Osteoblast (primary cell): ENCODE measurements at regions not wholly inside any gene's neighbourhood (a gene's known extent, or its start where the extent isn't known, plus 50 kb on each side); places are given as distances from the start of the nearest gene placed in this dataset.

Source experiments
- DNase-seq: peaks from one replicate; pipeline ENCODE4 v3.0.0; 2011; ENCODE audit warnings: low spot score, mixed read lengths; ENCODE audit not compliant: insufficient read length; ENCODE audit errors: missing footprints
- H2AFZ ChIP-seq: 2 replicates; pipeline ENCODE4 v1.6.0; 2011; ENCODE audit warnings: mild to moderate bottlenecking, low read length
- H3K27ac ChIP-seq: 2 replicates; pipeline ENCODE4 v1.5.1; 2011; ENCODE audit warnings: mild to moderate bottlenecking, low read depth, low read length, moderate library complexity
- H3K27me3 ChIP-seq: 2 replicates; pipeline ENCODE4 v1.6.0; 2012; ENCODE audit warnings: mild to moderate bottlenecking, control low read depth, inconsistent platforms, low read length, moderate library complexity; ENCODE audit not compliant: insufficient read depth
- H3K36me3 ChIP-seq: 2 replicates; pipeline ENCODE4 v1.5.1; 2011; ENCODE audit warnings: mild to moderate bottlenecking, low read length, control low read depth, moderate library complexity; ENCODE audit not compliant: insufficient read depth
- H3K4me1 ChIP-seq: 2 replicates; pipeline ENCODE4 v1.5.1; 2011; ENCODE audit warnings: mild to moderate bottlenecking, low read length, control low read depth, moderate library complexity; ENCODE audit not compliant: insufficient read depth
- H3K4me2 ChIP-seq: 2 replicates; pipeline ENCODE4 v1.6.0; 2011; ENCODE audit warnings: mild to moderate bottlenecking, low read length; ENCODE audit not compliant: insufficient read depth
- H3K4me3 ChIP-seq: fragments of 200-600 bp; sonication (generic); 3 replicates; pipeline ENCODE4 v1.5.1; 2012; ENCODE audit warnings: mild to moderate bottlenecking, low read length, inconsistent platforms; ENCODE audit not compliant: insufficient read depth
- H3K79me2 ChIP-seq: 2 replicates; pipeline ENCODE4 v1.6.0; 2012; ENCODE audit warnings: mild to moderate bottlenecking, low read length, control low read depth, inconsistent platforms; ENCODE audit not compliant: insufficient read depth
- H3K9me3 ChIP-seq: 2 replicates; pipeline ENCODE4 v1.5.1; 2011; ENCODE audit warnings: low read depth, low read length, control low read depth
- H4K20me1 ChIP-seq: 2 replicates; pipeline ENCODE4 v1.6.0; 2012; ENCODE audit warnings: mild to moderate bottlenecking, low read length, control low read depth; ENCODE audit not compliant: insufficient read depth
- TF ChIP-seq, protein P1 (sequence below): IDR thresholded peaks from 2 replicates; pipeline ENCODE4 v1.5.1; 2011; ENCODE audit warnings: mild to moderate bottlenecking, low read depth, low read length, moderate library complexity; ENCODE audit errors: extremely low read depth

DNA sequence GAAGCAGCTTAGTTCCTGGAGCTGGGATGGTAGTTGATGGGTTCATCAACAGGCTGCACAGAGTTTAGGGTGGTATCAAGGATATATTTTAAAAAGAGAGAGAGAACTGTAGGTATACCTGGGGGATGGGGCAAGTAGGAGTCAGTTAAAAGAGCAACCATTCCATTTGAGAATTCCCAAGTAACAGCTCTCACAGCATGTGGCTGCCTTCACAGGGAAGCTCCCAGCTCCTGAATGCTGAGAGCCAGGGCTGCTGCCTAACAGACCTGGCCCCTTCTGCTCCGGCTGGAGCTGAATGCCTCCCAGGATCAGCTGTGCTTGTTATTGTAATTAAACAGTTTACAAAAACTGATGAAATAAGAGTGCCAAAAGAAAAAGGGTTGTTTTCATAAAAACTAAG lies 58.8 kb upstream of the GPR26 start:
- no peaks in the 10 kb centered on the region for H3K4me1 ChIP-seq
- H3K27me3 ChIP-seq, result no peaks in the 10 kb centered on the region
- TF ChIP-seq, protein P1, sequence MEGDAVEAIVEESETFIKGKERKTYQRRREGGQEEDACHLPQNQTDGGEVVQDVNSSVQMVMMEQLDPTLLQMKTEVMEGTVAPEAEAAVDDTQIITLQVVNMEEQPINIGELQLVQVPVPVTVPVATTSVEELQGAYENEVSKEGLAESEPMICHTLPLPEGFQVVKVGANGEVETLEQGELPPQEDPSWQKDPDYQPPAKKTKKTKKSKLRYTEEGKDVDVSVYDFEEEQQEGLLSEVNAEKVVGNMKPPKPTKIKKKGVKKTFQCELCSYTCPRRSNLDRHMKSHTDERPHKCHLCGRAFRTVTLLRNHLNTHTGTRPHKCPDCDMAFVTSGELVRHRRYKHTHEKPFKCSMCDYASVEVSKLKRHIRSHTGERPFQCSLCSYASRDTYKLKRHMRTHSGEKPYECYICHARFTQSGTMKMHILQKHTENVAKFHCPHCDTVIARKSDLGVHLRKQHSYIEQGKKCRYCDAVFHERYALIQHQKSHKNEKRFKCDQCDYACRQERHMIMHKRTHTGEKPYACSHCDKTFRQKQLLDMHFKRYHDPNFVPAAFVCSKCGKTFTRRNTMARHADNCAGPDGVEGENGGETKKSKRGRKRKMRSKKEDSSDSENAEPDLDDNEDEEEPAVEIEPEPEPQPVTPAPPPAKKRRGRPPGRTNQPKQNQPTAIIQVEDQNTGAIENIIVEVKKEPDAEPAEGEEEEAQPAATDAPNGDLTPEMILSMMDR, result no peak
- H4K20me1 ChIP-seq, result no peaks in the 10 kb centered on the region
- no peak overlapping the region for H3K4me2 ChIP-seq
- H3K4me3 ChIP-seq, result no peak overlapping the region
- H3K79me2 ChIP-seq, result no peaks in the 10 kb centered on the region
- no peak for DNase-seq
- no peak overlapping the region for H2AFZ ChIP-seq
- H3K36me3 ChIP-seq, result no peaks in the 10 kb centered on the region
- H3K27ac ChIP-seq, result no peak overlapping the region
- no peaks in the 10 kb centered on the region for H3K9me3 ChIP-seq

DNA sequence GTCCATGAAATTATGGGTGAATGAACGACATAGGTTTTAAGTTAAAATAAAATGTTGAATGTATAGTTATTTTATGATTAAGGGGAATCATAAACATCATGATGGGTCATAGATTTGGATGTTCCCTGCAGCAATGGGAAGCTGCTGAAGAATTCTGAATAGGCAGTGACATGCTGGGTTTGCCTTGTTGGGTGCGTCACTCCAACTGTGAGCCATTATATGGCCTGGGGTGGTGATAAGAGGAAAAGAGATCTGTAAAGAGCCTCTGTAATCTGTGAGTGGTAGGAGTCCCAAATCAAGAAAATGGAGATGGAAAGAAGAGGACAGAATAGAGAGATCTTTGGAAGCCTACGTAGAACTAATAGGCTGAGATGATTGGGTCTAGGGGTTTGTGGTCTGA lies 58.1 kb upstream of the GPR26 start:
- H4K20me1 ChIP-seq, result no peaks in the 10 kb centered on the region
- H3K4me1 ChIP-seq, result no peaks in the 10 kb centered on the region
- no peaks in the 10 kb centered on the region for H3K36me3 ChIP-seq
- DNase-seq, result no peak
- no peak overlapping the region for H3K4me3 ChIP-seq
- TF ChIP-seq, protein P1, result no peak
- no peak overlapping the region for H2AFZ ChIP-seq
- no peaks in the 10 kb centered on the region for H3K79me2 ChIP-seq
- no peak overlapping the region for H3K4me2 ChIP-seq
- no peaks in the 10 kb centered on the region for H3K27me3 ChIP-seq
- no peaks in the 10 kb centered on the region for H3K9me3 ChIP-seq
- no peak overlapping the region for H3K27ac ChIP-seq

DNA sequence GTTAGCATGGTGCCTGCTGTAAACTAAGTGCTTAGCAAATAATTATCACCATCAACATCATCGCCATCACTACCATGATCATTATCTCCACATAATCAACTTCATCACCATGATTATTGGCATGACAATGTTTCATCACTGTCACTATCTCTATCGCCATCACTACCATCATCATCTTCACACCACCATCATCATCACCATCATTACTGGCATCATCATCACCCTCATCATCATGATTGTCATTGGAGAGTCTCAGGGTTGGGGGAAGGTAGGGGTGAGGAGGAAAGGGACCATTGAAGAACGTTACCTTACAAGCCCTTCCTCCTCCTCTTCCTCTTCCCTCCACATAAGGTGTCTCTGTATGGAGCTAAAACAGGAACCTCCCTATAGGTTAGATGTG lies 54.9 kb upstream of the GPR26 start:
- Histone ChIP-seq H3K4me1 (no peaks in the 10 kb centered on the region), H3K9me3 (no peaks in the 10 kb centered on the region), H3K4me2 (no peak overlapping the region), H3K79me2 (no peaks in the 10 kb centered on the region), H3K4me3 (no peak overlapping the region), H4K20me1 (no peaks in the 10 kb centered on the region), H3K27me3 (no peaks in the 10 kb centered on the region), H2AFZ (no peak overlapping the region), H3K36me3 (no peaks in the 10 kb centered on the region), H3K27ac (no peak overlapping the region)
- DNase-seq, result no peak
- TF ChIP-seq, protein P1, result no peak

DNA sequence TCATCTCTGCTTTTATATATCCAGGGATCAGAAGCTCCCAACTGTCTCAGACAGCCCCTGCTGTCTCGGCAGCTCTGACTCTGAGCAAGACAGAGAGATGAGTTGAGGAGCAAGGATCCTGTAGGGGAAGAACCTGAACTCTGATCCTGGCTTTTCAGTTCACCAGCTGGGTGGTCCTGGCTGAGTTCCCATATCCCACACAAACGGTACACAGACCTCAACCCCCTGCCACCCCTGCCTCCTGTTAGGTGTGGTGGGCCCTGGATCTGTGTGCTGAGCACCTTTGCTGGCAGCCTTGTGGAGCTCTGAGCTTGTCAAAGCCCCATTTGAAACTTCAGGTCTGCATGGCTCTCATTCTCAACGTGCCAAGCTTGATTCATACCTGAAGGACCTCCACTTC lies 54.3 kb upstream of the GPR26 start:
- H4K20me1 ChIP-seq, result no peaks in the 10 kb centered on the region
- no peak overlapping the region for H2AFZ ChIP-seq
- no peak for DNase-seq
- no peak overlapping the region for H3K4me2 ChIP-seq
- no peaks in the 10 kb centered on the region for H3K79me2 ChIP-seq
- TF ChIP-seq, protein P1, result no peak
- H3K27ac ChIP-seq, result no peak overlapping the region
- H3K36me3 ChIP-seq, result no peaks in the 10 kb centered on the region
- no peaks in the 10 kb centered on the region for H3K27me3 ChIP-seq
- H3K4me1 ChIP-seq, result no peaks in the 10 kb centered on the region
- H3K4me3 ChIP-seq, result no peak overlapping the region
- no peaks in the 10 kb centered on the region for H3K9me3 ChIP-seq
